OCI-LY3 (cell line): ENCODE measurements at regions not wholly inside any gene's neighbourhood (a gene's known extent, or its start where the extent isn't known, plus 50 kb on each side); places are given as distances from the start of the nearest gene placed in this dataset.
A peak's percentile ranks its signal among the peaks of the same experiment; 100 is the strongest.
"Not testable (repeated sequence)": the region's sequence is repeated elsewhere in the genome, so short reads cannot be mapped to it uniquely, and the experiment has no call there.

Experiments
- H2AFZ ChIP-seq: fragments of 200-600, 300-600 bp; shearing (Covaris generic); 2 replicates; pipeline ENCODE4 v1.6.0; 2014; ENCODE audit warnings: antibody characterized with exemption, low read depth, low read length
- H3K27ac ChIP-seq: fragments of 200-600, 300-600 bp; sonication (generic); 2 replicates; pipeline ENCODE4 v1.5.1; 2014; ENCODE audit warnings: mild to moderate bottlenecking, low read length, moderate library complexity, mixed read lengths
- H3K27me3 ChIP-seq: fragments of 200-600, 300-600 bp; sonication (generic); 2 replicates; pipeline ENCODE4 v1.6.1; 2014; ENCODE audit warnings: low read depth, low read length, mixed read lengths
- H3K36me3 ChIP-seq: fragments of 200-600, 300-600 bp; sonication (generic); replicated peaks from 2 replicates; pipeline ENCODE3; 2014; ENCODE audit warnings: low read depth, low read length, mixed read lengths
- H3K4me1 ChIP-seq: fragments of 300-600, 200-600 bp; sonication (generic); 2 replicates; pipeline ENCODE4 v1.6.1; 2014; ENCODE audit warnings: low read length, mixed read lengths
- H3K4me2 ChIP-seq: fragments of 200-600, 300-600 bp; sonication (generic); 2 replicates; pipeline ENCODE4 v1.6.1; 2014; ENCODE audit warnings: low read length, mixed read lengths
- H3K4me3 ChIP-seq: fragments of 300-600, 200-600 bp; sonication (generic); 2 replicates; pipeline ENCODE4 v1.5.1; 2014; ENCODE audit warnings: antibody characterized with exemption, mild to moderate bottlenecking, low read length, moderate library complexity
- H3K79me2 ChIP-seq: fragments of 300-600, 200-600 bp; shearing (Covaris generic); 2 replicates; pipeline ENCODE4 v1.6.1; 2014; ENCODE audit warnings: mild to moderate bottlenecking, low read length, mixed read lengths
- H3K9ac ChIP-seq: fragments of 300-600, 200-600 bp; shearing (Covaris generic); 2 replicates; pipeline ENCODE4 v1.6.0; 2014; ENCODE audit warnings: mild to moderate bottlenecking, low read length, moderate library complexity
- H3K9me3 ChIP-seq: fragments of 200-600, 300-600 bp; shearing (Covaris generic); 2 replicates; pipeline ENCODE4 v1.6.1; 2014; ENCODE audit warnings: low read length, mixed read lengths; ENCODE audit not compliant: insufficient read depth
- H4K20me1 ChIP-seq: fragments of 200-600, 300-600 bp; sonication (generic); 2 replicates; pipeline ENCODE4 v1.6.1; 2016; ENCODE audit warnings: low read length, mixed read lengths; ENCODE audit not compliant: insufficient read depth
- CTCF ChIP-seq: fragments of 200-600, 300-600 bp; sonication (generic); IDR thresholded peaks from 2 replicates; pipeline ENCODE4 v1.5.1; 2014; ENCODE audit warnings: antibody characterized with exemption, low read length, low read depth
- EZH2phosphoT487 ChIP-seq: fragments of 200-600 bp; shearing (Covaris generic); IDR thresholded peaks from 2 replicates; pipeline ENCODE4 v1.6.1; 2018; ENCODE audit warnings: antibody characterized with exemption, mixed run types, low read depth

GRCh38 chr14:56004786-56005185 is 113.4 kb upstream of the PELI2 start:
- TF ChIP-seq CTCF (no peak), EZH2phosphoT487 (peak; percentile 79)
- peaks cover 33% of the 10 kb centered on the region for H4K20me1 ChIP-seq
- peak overlapping the region; percentile 42 for H3K4me3 ChIP-seq
- H3K79me2 ChIP-seq: no peaks in the 10 kb centered on the region
- H3K27ac ChIP-seq: no peak overlapping the region
- peaks cover 72% of the 10 kb centered on the region for H3K27me3 ChIP-seq
- H2AFZ ChIP-seq: no peak overlapping the region
- H3K9me3 ChIP-seq: no peaks in the 10 kb centered on the region
- peak overlapping the region; percentile 64 for H3K4me2 ChIP-seq
- no peak overlapping the region for H3K9ac ChIP-seq
- H3K4me1 ChIP-seq: peaks cover 40% of the 10 kb centered on the region
- no peaks in the 10 kb centered on the region for H3K36me3 ChIP-seq

- Histone ChIP-seq H3K27ac (no peak overlapping the region), H3K36me3 (no peaks in the 10 kb centered on the region), H2AFZ (no peak overlapping the region), H4K20me1 (peaks cover 33% of the 10 kb centered on the region), H3K27me3 (peaks cover 72% of the 10 kb centered on the region), H3K4me1 (peaks cover 40% of the 10 kb centered on the region), H3K9ac (no peak overlapping the region), H3K4me2 (peak overlapping the region; percentile 64), H3K9me3 (no peaks in the 10 kb centered on the region), H3K79me2 (no peaks in the 10 kb centered on the region), H3K4me3 (peak overlapping the region; percentile 42)
- TF ChIP-seq EZH2phosphoT487: no peak
- TF ChIP-seq CTCF: no peak
These were observed 112.8 kb upstream of the PELI2 start for GRCh38 chr14:56005191-56006053.

GRCh38 chr14:56007491-56007890 is 110.7 kb upstream of the PELI2 start:
- H3K4me3 ChIP-seq, H3K36me3 ChIP-seq, H3K79me2 ChIP-seq, H3K9me3 ChIP-seq, H2AFZ ChIP-seq, H3K9ac ChIP-seq, H3K4me2 ChIP-seq, H3K27ac ChIP-seq: not testable (repeated sequence)
- H3K4me1 ChIP-seq: peaks cover 38% of the 10 kb centered on the region
- H3K27me3 ChIP-seq: peaks cover 68% of the 10 kb centered on the region
- peaks cover 27% of the 10 kb centered on the region for H4K20me1 ChIP-seq

- Histone ChIP-seq H3K36me3 (no peaks in the 10 kb centered on the region), H3K9ac (no peak overlapping the region), H3K4me1 (peaks cover 32% of the 10 kb centered on the region), H4K20me1 (peaks cover 20% of the 10 kb centered on the region), H2AFZ (no peak overlapping the region), H3K9me3 (no peaks in the 10 kb centered on the region), H3K27me3 (peaks cover 69% of the 10 kb centered on the region), H3K4me3 (no peak overlapping the region), H3K27ac (no peak overlapping the region), H3K4me2 (no peak overlapping the region), H3K79me2 (no peaks in the 10 kb centered on the region)
- TF ChIP-seq CTCF: no peak
- no peak for TF ChIP-seq EZH2phosphoT487
These were observed 110.1 kb upstream of the PELI2 start for GRCh38 chr14:56008150-56008549.

- H3K36me3 ChIP-seq, H3K4me2 ChIP-seq, H3K79me2 ChIP-seq, H2AFZ ChIP-seq, H3K9ac ChIP-seq, H3K27ac ChIP-seq, H3K4me3 ChIP-seq, H3K9me3 ChIP-seq: not testable (repeated sequence)
- Histone ChIP-seq H4K20me1 (peaks cover 15% of the 10 kb centered on the region), H3K27me3 (peaks cover 69% of the 10 kb centered on the region), H3K4me1 (peaks cover 26% of the 10 kb centered on the region)
These were observed 109.5 kb upstream of the PELI2 start for GRCh38 chr14:56008661-56009060.
